ENCODE measurements at regions not wholly inside any gene's neighbourhood (a gene's known extent, or its start where the extent isn't known, plus 50 kb on each side); places are given as distances from the start of the nearest gene placed in this dataset.
A peak's percentile ranks its signal among the peaks of the same experiment; 100 is the strongest.

DNA sequence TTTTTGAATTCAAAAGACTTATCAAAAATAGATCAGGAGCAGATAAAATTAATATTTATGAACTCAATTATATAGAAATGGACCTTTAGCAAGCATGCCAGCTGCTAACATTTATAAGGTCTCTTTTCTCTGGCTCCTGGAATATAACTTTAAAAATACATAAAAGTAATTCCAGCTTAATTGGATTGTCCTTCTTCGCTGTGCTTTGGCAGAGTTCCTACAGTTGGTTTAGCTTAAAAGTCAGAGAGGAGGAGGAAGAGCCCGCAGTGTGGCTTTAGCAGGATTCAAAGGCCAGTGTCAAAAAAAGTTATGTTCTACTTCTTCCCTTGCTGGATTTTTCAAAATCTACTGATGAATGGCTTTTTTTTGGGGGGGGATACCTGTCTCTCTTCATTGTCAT is 1484.9 kb upstream of the TMEM132C start:
- no peak for DNase-seq (ENCODE audit: low read depth)
- H3K4me3 ChIP-seq (ENCODE audit: low read depth, low read length): no peak overlapping the region
- TF ChIP-seq, protein P1, sequence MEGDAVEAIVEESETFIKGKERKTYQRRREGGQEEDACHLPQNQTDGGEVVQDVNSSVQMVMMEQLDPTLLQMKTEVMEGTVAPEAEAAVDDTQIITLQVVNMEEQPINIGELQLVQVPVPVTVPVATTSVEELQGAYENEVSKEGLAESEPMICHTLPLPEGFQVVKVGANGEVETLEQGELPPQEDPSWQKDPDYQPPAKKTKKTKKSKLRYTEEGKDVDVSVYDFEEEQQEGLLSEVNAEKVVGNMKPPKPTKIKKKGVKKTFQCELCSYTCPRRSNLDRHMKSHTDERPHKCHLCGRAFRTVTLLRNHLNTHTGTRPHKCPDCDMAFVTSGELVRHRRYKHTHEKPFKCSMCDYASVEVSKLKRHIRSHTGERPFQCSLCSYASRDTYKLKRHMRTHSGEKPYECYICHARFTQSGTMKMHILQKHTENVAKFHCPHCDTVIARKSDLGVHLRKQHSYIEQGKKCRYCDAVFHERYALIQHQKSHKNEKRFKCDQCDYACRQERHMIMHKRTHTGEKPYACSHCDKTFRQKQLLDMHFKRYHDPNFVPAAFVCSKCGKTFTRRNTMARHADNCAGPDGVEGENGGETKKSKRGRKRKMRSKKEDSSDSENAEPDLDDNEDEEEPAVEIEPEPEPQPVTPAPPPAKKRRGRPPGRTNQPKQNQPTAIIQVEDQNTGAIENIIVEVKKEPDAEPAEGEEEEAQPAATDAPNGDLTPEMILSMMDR (IDR thresholded peaks at IDR 0.05; ENCODE audit: low read depth, low read length): no peak
- TF ChIP-seq POLR2A (IDR thresholded peaks at IDR 0.05; ENCODE audit: extremely low read depth, insufficient read length): no peak
- no peak for TF ChIP-seq MYC (IDR thresholded peaks at IDR 0.05; ENCODE audit: low read depth, low read length)
- TF ChIP-seq, protein P2, sequence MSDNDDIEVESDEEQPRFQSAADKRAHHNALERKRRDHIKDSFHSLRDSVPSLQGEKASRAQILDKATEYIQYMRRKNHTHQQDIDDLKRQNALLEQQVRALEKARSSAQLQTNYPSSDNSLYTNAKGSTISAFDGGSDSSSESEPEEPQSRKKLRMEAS (IDR thresholded peaks at IDR 0.05; ENCODE audit: low read depth, low read length): no peak

DNA sequence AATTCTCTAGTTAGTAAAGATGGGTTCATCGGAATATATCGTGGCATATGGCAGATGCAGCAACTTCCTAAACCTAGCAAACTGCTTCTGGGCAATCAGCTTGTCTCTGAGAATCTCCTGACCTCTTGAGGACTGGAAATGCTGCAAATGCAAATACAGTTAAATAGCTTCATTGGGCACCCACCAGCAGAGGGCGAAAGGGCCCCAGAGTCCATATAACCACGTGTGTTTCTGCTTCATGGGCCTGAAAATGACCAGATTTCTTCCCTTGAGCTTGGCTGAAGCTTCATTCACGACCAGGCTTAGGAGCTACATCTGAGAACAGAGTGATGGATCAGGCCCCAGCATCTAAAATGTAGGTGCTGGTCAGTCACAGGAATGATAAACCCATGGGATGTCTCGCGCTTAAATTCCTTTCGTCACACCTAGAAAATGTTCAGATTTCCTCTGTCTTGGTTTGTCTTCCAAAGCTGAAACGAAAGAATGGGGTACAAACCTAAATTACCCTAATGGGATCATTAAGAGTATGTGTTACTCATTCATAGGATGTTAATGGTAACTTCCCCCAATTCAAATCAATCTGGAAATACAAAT is 1482.5 kb upstream of the TMEM132C start:
- no peak overlapping the region for H3K4me3 ChIP-seq (ENCODE audit: low read depth, low read length)
- peak; percentile 76 for TF ChIP-seq MYC (IDR thresholded peaks at IDR 0.05; ENCODE audit: low read depth, low read length)
- TF ChIP-seq, protein P2 (IDR thresholded peaks at IDR 0.05; ENCODE audit: low read depth, low read length): peak; percentile 95
- TF ChIP-seq POLR2A (IDR thresholded peaks at IDR 0.05; ENCODE audit: extremely low read depth, insufficient read length): no peak
- TF ChIP-seq, protein P1 (IDR thresholded peaks at IDR 0.05; ENCODE audit: low read depth, low read length): peak; percentile 69
- peak; percentile 63 for DNase-seq (ENCODE audit: low read depth)

DNA sequence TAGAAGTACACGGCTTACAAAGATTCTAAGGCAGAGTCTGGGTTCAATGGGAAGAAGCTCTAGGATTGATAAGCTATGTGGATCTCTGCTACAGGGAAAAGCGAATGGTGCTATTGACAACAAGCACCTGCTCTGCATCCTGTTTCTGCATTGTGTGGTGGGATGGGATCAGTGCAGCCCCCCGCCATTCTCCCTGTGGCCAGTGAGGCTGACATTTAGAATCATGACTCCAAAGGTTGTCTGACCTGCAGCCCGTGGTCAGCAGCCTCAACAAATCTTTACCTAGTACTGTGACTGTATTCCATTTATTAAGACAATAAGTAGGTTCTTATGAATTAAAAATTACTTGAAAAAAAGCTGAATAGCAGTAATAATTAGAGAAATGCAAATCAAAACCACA is 1477.0 kb upstream of the TMEM132C start:
- no peak for TF ChIP-seq MYC (IDR thresholded peaks at IDR 0.05; ENCODE audit: low read depth, low read length)
- TF ChIP-seq, protein P1 (IDR thresholded peaks at IDR 0.05; ENCODE audit: low read depth, low read length): no peak
- TF ChIP-seq, protein P2 (IDR thresholded peaks at IDR 0.05; ENCODE audit: low read depth, low read length): no peak
- no peak for TF ChIP-seq POLR2A (IDR thresholded peaks at IDR 0.05; ENCODE audit: extremely low read depth, insufficient read length)
- H3K4me3 ChIP-seq (ENCODE audit: low read depth, low read length): no peak overlapping the region
- no peak for DNase-seq (ENCODE audit: low read depth)

DNA sequence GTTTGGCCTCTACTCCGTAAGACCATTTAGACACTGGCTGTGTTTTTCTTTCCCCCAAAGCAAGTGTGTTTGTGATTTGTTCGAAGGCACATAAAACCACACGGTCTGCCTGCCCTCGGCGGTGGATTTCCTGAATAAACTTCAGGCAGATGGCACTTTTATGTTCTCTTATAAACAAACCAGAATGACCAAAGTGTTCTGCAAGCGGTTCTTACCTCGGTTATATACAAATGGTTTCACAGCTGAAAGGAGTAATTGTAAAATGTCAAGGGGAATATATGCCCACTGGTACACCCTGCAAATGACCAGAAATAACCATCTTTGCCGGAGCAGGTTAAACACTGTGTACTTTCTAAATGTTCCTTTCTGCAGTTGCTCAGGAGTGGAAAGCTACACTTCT is 1475.8 kb upstream of the TMEM132C start:
- DNase-seq (ENCODE audit: low read depth): no peak
- H3K4me3 ChIP-seq (ENCODE audit: low read depth, low read length): no peak overlapping the region
- TF ChIP-seq POLR2A (IDR thresholded peaks at IDR 0.05; ENCODE audit: extremely low read depth, insufficient read length): no peak
- TF ChIP-seq, protein P2 (IDR thresholded peaks at IDR 0.05; ENCODE audit: low read depth, low read length): no peak
- no peak for TF ChIP-seq MYC (IDR thresholded peaks at IDR 0.05; ENCODE audit: low read depth, low read length)
- TF ChIP-seq, protein P1 (IDR thresholded peaks at IDR 0.05; ENCODE audit: low read depth, low read length): no peak

DNA sequence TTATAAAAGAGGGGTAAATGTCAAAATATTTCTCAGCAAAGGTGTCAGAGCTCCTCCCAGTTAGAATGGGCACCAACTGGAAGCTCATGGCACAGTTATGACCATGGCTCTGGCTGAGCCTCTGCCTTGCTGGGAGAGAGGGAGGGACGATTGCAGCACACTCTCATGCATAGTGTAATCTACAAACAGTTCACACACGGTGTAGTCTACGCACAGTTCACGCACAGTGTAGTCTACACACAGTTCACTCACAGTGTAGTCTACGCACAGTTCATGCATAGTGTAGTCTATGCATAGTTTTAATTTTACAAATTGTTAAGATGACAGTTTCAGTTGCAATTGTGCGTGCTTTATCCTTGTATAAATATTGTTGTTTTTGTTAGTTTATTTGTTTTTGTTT is 1474.6 kb upstream of the TMEM132C start:
- TF ChIP-seq MYC (IDR thresholded peaks at IDR 0.05; ENCODE audit: low read depth, low read length) (no peak), POLR2A (IDR thresholded peaks at IDR 0.05; ENCODE audit: extremely low read depth, insufficient read length) (no peak)
- TF ChIP-seq, protein P1 (IDR thresholded peaks at IDR 0.05; ENCODE audit: low read depth, low read length): no peak
- TF ChIP-seq, protein P2 (IDR thresholded peaks at IDR 0.05; ENCODE audit: low read depth, low read length): no peak
- no peak overlapping the region for H3K4me3 ChIP-seq (ENCODE audit: low read depth, low read length)
- DNase-seq (ENCODE audit: low read depth): no peak
